Endothelial cell of umbilical vein (primary cell): ENCODE measurements at regions not wholly inside any gene's neighbourhood (a gene's known extent, or its start where the extent isn't known, plus 50 kb on each side); places are given as distances from the start of the nearest gene placed in this dataset.

Source experiments
- BruUV-seq: library from RNA; stranded (reverse); fragments of 400-500 nt; replicated peaks from 2 replicates; lab custom pipeline; 2021; lab: Mats Ljungman, UMichigan
- CTCF ChIA-PET: fragments of 300-600, 350-600 bp; sonication (Branson Sonifier 250); formaldehyde crosslinking; loops from one replicate; lab custom pipeline; 2021; ENCODE audit warnings: antibody characterized with exemption, inconsistent platforms; lab: Charles Lee
- POLR2A ChIA-PET: fragments of 300-600, 350-600 bp; sonication (Branson Sonifier 250); formaldehyde crosslinking; loops from one replicate; lab custom pipeline; 2021; ENCODE audit warnings: antibody characterized with exemption, inconsistent platforms; lab: Charles Lee
- DNase-seq: peaks from one replicate; pipeline ENCODE4 v3.0.0-alpha.2; 2011; ENCODE audit warnings: low read depth, low spot score
- FAIRE-seq: peaks from 2 replicates; lab custom pipeline; 2011; peaks lifted over from hg19 to GRCh38; lab: Jason Lieb, UNC
- H2AFZ ChIP-seq: 2 replicates; pipeline ENCODE4 v1.6.0; 2012; ENCODE audit warnings: low read depth, low read length, control low read depth, inconsistent platforms
- H3K27ac ChIP-seq: 2 replicates; pipeline ENCODE4 v1.5.1; 2011; ENCODE audit warnings: low read depth, mild to moderate bottlenecking, control low read depth, low read length, moderate library complexity; ENCODE audit not compliant: insufficient read depth
- H3K27me3 ChIP-seq, 2 experiments: 2 replicates each; pipeline versions ENCODE4 v1.6.0 to v1.6.1; 2011; ENCODE audit warnings: low read length in 2 of 2, mixed read lengths in 1 of 2; ENCODE audit not compliant: control insufficient read depth in 2 of 2, insufficient read depth in 2 of 2
- H3K36me3 ChIP-seq, 2 experiments: 2 replicates in 1 of 2; 3 replicates in 1 of 2; pipeline ENCODE4 v1.5.1; 2011; ENCODE audit warnings: low read length in 2 of 2, mild to moderate bottlenecking in 1 of 2, moderate library complexity in 1 of 2; ENCODE audit not compliant: control insufficient read depth in 2 of 2, insufficient read depth in 2 of 2; ENCODE audit errors: extremely low read depth in 1 of 2
- H3K4me1 ChIP-seq: 3 replicates; pipeline ENCODE4 v1.5.1; 2011; ENCODE audit warnings: mild to moderate bottlenecking, low read length; ENCODE audit not compliant: control insufficient read depth, insufficient read depth; ENCODE audit errors: extremely low read depth
- H3K4me2 ChIP-seq: 2 replicates; pipeline ENCODE4 v1.6.1; 2011; ENCODE audit warnings: low read length, control low read depth, mixed read lengths; ENCODE audit not compliant: insufficient read depth
- H3K4me3 ChIP-seq, 3 experiments: fragments of 200-600 bp in 1 of 3; sonication (generic), shearing (Covaris generic) in 1 of 3; replicated peaks in 1 of 3; 2 replicates each; pipeline ENCODE4 v1.5.1; 2011 to 2016; ENCODE audit warnings: control low read depth in 3 of 3, low read length in 3 of 3, mild to moderate bottlenecking in 2 of 3, inconsistent platforms in 1 of 3, low read depth in 1 of 3, moderate library complexity in 1 of 3; ENCODE audit not compliant: insufficient read depth in 1 of 3
- H3K79me2 ChIP-seq: 2 replicates; pipeline ENCODE4 v1.6.0; 2012; ENCODE audit warnings: low read length, inconsistent platforms; ENCODE audit not compliant: control insufficient read depth, insufficient read depth
- H3K9ac ChIP-seq: replicated peaks from 2 replicates; pipeline ENCODE3; 2011; ENCODE audit warnings: low read length, control low read depth; ENCODE audit not compliant: insufficient read depth; ENCODE audit errors: extremely low read depth
- H3K9me1 ChIP-seq: replicated peaks from 3 replicates; pipeline ENCODE4 v1.6.0; 2011; ENCODE audit warnings: mild to moderate bottlenecking, low read length; ENCODE audit not compliant: control insufficient read depth, insufficient read depth; ENCODE audit errors: extremely low read depth
- H3K9me3 ChIP-seq: replicated peaks from 2 replicates; pipeline ENCODE4 v1.5.1; 2012; ENCODE audit warnings: low read length, inconsistent platforms; ENCODE audit not compliant: control insufficient read depth, insufficient read depth
- H4K20me1 ChIP-seq: replicated peaks from 2 replicates; pipeline ENCODE3; 2011; ENCODE audit warnings: mild to moderate bottlenecking, low read length; ENCODE audit not compliant: control insufficient read depth, insufficient read depth; ENCODE audit errors: extremely low read depth
- EZH2 ChIP-seq: IDR thresholded peaks from 2 replicates; pipeline ENCODE4 v1.6.1; 2012; ENCODE audit warnings: borderline replicate concordance, low read depth, mild to moderate bottlenecking, moderate library complexity, low read length, inconsistent platforms; ENCODE audit not compliant: severe bottlenecking
- FOS ChIP-seq: IDR thresholded peaks from 2 replicates; pipeline ENCODE4 v1.6.1; 2011; ENCODE audit warnings: mild to moderate bottlenecking, low read length, moderate library complexity, borderline replicate concordance; ENCODE audit not compliant: insufficient read depth
- GATA2 ChIP-seq: IDR thresholded peaks from 2 replicates; pipeline ENCODE4 v1.7.0; 2011; ENCODE audit warnings: low read depth, mild to moderate bottlenecking, moderate library complexity, mixed read lengths, low read length; ENCODE audit not compliant: insufficient read length, insufficient read depth
- JUN ChIP-seq: IDR thresholded peaks from 2 replicates; pipeline ENCODE4 v1.6.1; 2011; ENCODE audit warnings: borderline replicate concordance, low read depth; ENCODE audit not compliant: insufficient read length, insufficient read depth
- MYC ChIP-seq: IDR thresholded peaks from one replicate; pipeline ENCODE4 v1.6.1; 2011; ENCODE audit warnings: mild to moderate bottlenecking, low read depth, low read length
- POLR2A ChIP-seq: IDR thresholded peaks from 2 replicates; pipeline ENCODE4 v1.6.1; 2012; ENCODE audit warnings: low read depth, mild to moderate bottlenecking, control low read depth, low read length
- POLR2AphosphoS5 ChIP-seq: IDR thresholded peaks from 2 replicates; pipeline ENCODE4 v1.6.1; 2012; ENCODE audit warnings: low read depth, mild to moderate bottlenecking, control low read depth, low read length, moderate library complexity; ENCODE audit not compliant: insufficient read depth
- dilution Hi-C: fragments of 300-500 bp; cut with MboI; formaldehyde crosslinking; loops from one replicate; pipeline ENCODE4 v1.15.0; 2019; ENCODE audit warnings: low sequenced_read_pairs; ENCODE audit not compliant: extremely low pct_ligation_motif_present
- intact Hi-C: fragments of 100-400 bp; cut with micrococcal nuclease; formaldehyde crosslinking; loops from one replicate; pipeline ENCODE4 v1.10.0; 2022
- TF ChIP-seq, protein P1 (sequence below), 2 donors: IDR thresholded peaks; 1 replicate in 1 of 2; 2 replicates in 1 of 2; pipeline ENCODE4 v1.5.1; 2011; ENCODE audit warnings: low read length in 2 of 2, mild to moderate bottlenecking in 2 of 2, moderate library complexity in 2 of 2, control low read depth in 1 of 2, inconsistent platforms in 1 of 2, low read depth in 1 of 2; ENCODE audit not compliant: insufficient read depth in 1 of 2; ENCODE audit errors: extremely low read depth in 1 of 2
- TF ChIP-seq, protein P2 (sequence below): IDR thresholded peaks from 2 replicates; pipeline ENCODE4 v1.6.1; 2011; ENCODE audit not compliant: insufficient read depth, insufficient read length

DNA sequence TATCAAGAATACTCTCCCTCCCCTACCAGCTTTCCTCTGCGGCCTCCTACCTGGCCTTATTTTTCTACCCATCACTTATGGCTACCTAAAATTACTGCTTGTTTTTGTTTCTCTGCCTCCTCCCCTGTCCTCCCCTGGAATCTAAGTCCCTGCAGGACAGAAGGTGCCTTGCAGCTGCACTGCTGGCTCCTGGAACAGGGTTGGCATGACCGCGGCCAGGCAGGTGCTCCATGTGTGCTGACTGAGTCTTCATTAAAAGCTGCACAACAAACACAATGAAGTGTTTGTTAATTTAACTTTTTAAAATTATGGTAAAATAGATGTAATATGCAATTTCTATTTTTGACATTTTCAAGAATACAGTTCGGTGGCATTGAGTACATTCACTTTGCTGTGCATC, 171.9 kb upstream of the FHL2 start:
- H3K4me2 ChIP-seq = no peak overlapping the region
- H2AFZ ChIP-seq = no peak overlapping the region
- H3K27ac ChIP-seq = no peak overlapping the region
- BruUV-seq = no TSS peak
- intact Hi-C loops (no loop called here), dilution Hi-C loops (no loop called here)
- H4K20me1 ChIP-seq = no peaks in the 10 kb centered on the region
- ChIA-PET CTCF (no interaction called here), POLR2A (no interaction called here)
- H3K27me3 ChIP-seq = peaks cover 5 to 11% of the 10 kb centered on the region in 2 experiments
- H3K9ac ChIP-seq = no peak overlapping the region
- H3K9me3 ChIP-seq = no peaks in the 10 kb centered on the region
- no peak for FAIRE-seq
- no peaks in the 10 kb centered on the region for H3K4me1 ChIP-seq
- TF ChIP-seq GATA2 (no peak), POLR2A (no peak), JUN (no peak), FOS (no peak), POLR2AphosphoS5 (no peak), MYC (no peak), EZH2 (no peak)
- TF ChIP-seq, protein P1, sequence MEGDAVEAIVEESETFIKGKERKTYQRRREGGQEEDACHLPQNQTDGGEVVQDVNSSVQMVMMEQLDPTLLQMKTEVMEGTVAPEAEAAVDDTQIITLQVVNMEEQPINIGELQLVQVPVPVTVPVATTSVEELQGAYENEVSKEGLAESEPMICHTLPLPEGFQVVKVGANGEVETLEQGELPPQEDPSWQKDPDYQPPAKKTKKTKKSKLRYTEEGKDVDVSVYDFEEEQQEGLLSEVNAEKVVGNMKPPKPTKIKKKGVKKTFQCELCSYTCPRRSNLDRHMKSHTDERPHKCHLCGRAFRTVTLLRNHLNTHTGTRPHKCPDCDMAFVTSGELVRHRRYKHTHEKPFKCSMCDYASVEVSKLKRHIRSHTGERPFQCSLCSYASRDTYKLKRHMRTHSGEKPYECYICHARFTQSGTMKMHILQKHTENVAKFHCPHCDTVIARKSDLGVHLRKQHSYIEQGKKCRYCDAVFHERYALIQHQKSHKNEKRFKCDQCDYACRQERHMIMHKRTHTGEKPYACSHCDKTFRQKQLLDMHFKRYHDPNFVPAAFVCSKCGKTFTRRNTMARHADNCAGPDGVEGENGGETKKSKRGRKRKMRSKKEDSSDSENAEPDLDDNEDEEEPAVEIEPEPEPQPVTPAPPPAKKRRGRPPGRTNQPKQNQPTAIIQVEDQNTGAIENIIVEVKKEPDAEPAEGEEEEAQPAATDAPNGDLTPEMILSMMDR (IDR thresholded peaks at IDR 0.05; ENCODE audit: extremely low read depth in 1 of 2, insufficient read depth in 1 of 2, low read depth in 1 of 2, low read length in 2 of 2) = no peak
- TF ChIP-seq, protein P2, sequence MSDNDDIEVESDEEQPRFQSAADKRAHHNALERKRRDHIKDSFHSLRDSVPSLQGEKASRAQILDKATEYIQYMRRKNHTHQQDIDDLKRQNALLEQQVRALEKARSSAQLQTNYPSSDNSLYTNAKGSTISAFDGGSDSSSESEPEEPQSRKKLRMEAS = no peak
- no peaks in the 10 kb centered on the region for H3K79me2 ChIP-seq
- H3K4me3 ChIP-seq = no peak overlapping the region
- no peaks in the 10 kb centered on the region for H3K36me3 ChIP-seq
- DNase-seq = no peak
- H3K9me1 ChIP-seq = no peaks in the 10 kb centered on the region
